Keratinocyte (primary cell): ENCODE measurements at regions not wholly inside any gene's neighbourhood (a gene's known extent, or its start where the extent isn't known, plus 50 kb on each side); places are given as distances from the start of the nearest gene placed in this dataset.

Experiments used
- DNase-seq: peaks from one replicate; pipeline ENCODE4 v3.0.0-alpha.2; 2011; ENCODE audit warnings: low read depth, missing footprints, low spot score
- FAIRE-seq: peaks from 2 replicates; lab custom pipeline; 2011; peaks lifted over from hg19 to GRCh38; lab: Jason Lieb, UNC
- H2AFZ ChIP-seq: 2 replicates; pipeline ENCODE4 v1.6.0; 2012; ENCODE audit warnings: low read length, control low read depth, inconsistent platforms; ENCODE audit not compliant: control insufficient read depth
- H3K27ac ChIP-seq: 2 replicates; pipeline ENCODE4 v1.5.1; 2011; ENCODE audit warnings: low read length; ENCODE audit not compliant: control insufficient read depth, insufficient read depth
- H3K27me3 ChIP-seq: 3 replicates; pipeline ENCODE4 v1.6.0; 2011; ENCODE audit warnings: low read length; ENCODE audit not compliant: control insufficient read depth, insufficient read depth; ENCODE audit errors: extremely low read depth
- H3K36me3 ChIP-seq, 2 experiments: 2 replicates in 1 of 2; 3 replicates in 1 of 2; pipeline ENCODE4 v1.5.1; 2011; ENCODE audit warnings: low read length in 2 of 2, mild to moderate bottlenecking in 1 of 2; ENCODE audit not compliant: control insufficient read depth in 2 of 2, insufficient read depth in 2 of 2; ENCODE audit errors: extremely low read depth in 1 of 2
- H3K4me1 ChIP-seq: 3 replicates; pipeline ENCODE4 v1.5.1; 2011; ENCODE audit warnings: low read length; ENCODE audit not compliant: control insufficient read depth, insufficient read depth; ENCODE audit errors: extremely low read depth
- H3K4me2 ChIP-seq: 3 replicates; pipeline ENCODE4 v1.6.0; 2011; ENCODE audit warnings: low read depth, low read length; ENCODE audit not compliant: control insufficient read depth, insufficient read depth; ENCODE audit errors: extremely low read depth
- H3K4me3 ChIP-seq, 3 experiments: fragments of 200-600 bp in 1 of 3; sonication (generic) in 1 of 3; 2 replicates in 2 of 3; 3 replicates in 1 of 3; pipeline ENCODE4 v1.5.1; 2011 to 2016; ENCODE audit warnings: low read length in 3 of 3, mild to moderate bottlenecking in 3 of 3, control low read depth in 2 of 3, inconsistent platforms in 1 of 3, low read depth in 1 of 3, mixed read lengths in 1 of 3, mixed run types in 1 of 3, moderate library complexity in 1 of 3; ENCODE audit not compliant: control insufficient read depth in 2 of 3, insufficient read depth in 2 of 3; ENCODE audit errors: extremely low read depth in 1 of 3
- H3K79me2 ChIP-seq: 2 replicates; pipeline ENCODE4 v1.6.0; 2012; ENCODE audit warnings: low read length; ENCODE audit not compliant: control insufficient read depth, insufficient read depth
- H3K9ac ChIP-seq: 3 replicates; pipeline ENCODE4 v1.6.0; 2011; ENCODE audit warnings: low read length; ENCODE audit not compliant: control insufficient read depth, insufficient read depth; ENCODE audit errors: extremely low read depth
- H3K9me1 ChIP-seq: 3 replicates; pipeline ENCODE4 v1.6.0; 2011; ENCODE audit warnings: low read length; ENCODE audit not compliant: control insufficient read depth, insufficient read depth; ENCODE audit errors: extremely low read depth
- H3K9me3 ChIP-seq: 2 replicates; pipeline ENCODE4 v1.5.1; 2012; ENCODE audit warnings: low read depth, low read length; ENCODE audit not compliant: control insufficient read depth
- H4K20me1 ChIP-seq: 3 replicates; pipeline ENCODE4 v1.6.0; 2011; ENCODE audit warnings: low read length; ENCODE audit not compliant: control insufficient read depth, insufficient read depth; ENCODE audit errors: extremely low read depth
- CTCF ChIP-seq, 3 experiments: IDR thresholded peaks in 1 of 3; conservative IDR thresholded peaks in 1 of 3; optimal IDR thresholded peaks in 1 of 3; 2 replicates in 2 of 3; 3 replicates in 1 of 3; pipeline versions ENCODE3 to v1.5.1; 2011; ENCODE audit warnings: low read length in 3 of 3, mild to moderate bottlenecking in 3 of 3, moderate library complexity in 2 of 3, control low read depth in 1 of 3, inconsistent platforms in 1 of 3; ENCODE audit not compliant: insufficient read depth in 2 of 3; ENCODE audit errors: extremely low read depth in 1 of 3
- EZH2 ChIP-seq: IDR thresholded peaks from one replicate; pipeline ENCODE4 v1.6.1; 2012; ENCODE audit warnings: inconsistent platforms, mild to moderate bottlenecking, low read length, moderate library complexity
- dilution Hi-C: fragments of 300-500 bp; cut with MboI; formaldehyde crosslinking; loops from one replicate; pipeline ENCODE4 v1.7.0; 2020; ENCODE audit warnings: low sequenced_read_pairs; ENCODE audit not compliant: extremely low pct_ligation_motif_present

DNA sequence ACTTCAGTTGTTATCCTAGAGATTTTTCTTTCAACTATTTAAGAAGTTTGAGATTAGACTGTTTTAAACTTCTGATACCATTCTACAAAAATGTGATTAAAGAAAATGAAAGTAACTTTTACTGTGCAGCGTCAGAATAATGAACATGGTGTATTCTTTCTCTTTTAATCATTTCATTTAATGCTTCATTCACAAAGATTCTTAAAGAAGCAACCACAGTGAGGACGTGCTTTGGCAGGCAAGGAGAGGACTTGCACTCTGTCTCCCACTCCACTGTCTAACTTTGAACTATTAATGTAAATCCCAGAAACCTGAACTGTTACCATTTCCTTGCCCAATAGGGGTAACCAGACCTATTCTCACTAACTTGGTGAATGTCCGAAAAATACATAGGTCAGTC is 137.0 kb downstream of the KCNRG start:
- Histone ChIP-seq H3K79me2 (no peaks in the 10 kb centered on the region), H3K9me3 (no peaks in the 10 kb centered on the region), H2AFZ (no peak overlapping the region), H4K20me1 (no peaks in the 10 kb centered on the region), H3K4me3 (no peak overlapping the region), H3K27me3 (peaks cover 3% of the 10 kb centered on the region), H3K9ac (no peak overlapping the region), H3K36me3 (no peaks in the 10 kb centered on the region), H3K9me1 (no peaks in the 10 kb centered on the region), H3K27ac (no peak overlapping the region), H3K4me2 (no peak overlapping the region), H3K4me1 (no peaks in the 10 kb centered on the region)
- no peak for DNase-seq
- dilution Hi-C loops = no loop called here
- no peak for FAIRE-seq
- no peak for TF ChIP-seq CTCF (optimal IDR thresholded peaks at IDR 0.05 in 1 of 3, IDR thresholded peaks at IDR 0.05 in 1 of 3, conservative IDR thresholded peaks at IDR 0.05 in 1 of 3; ENCODE audit: extremely low read depth in 1 of 3, insufficient read depth in 2 of 3, low read length in 3 of 3)
- no peak for TF ChIP-seq EZH2

DNA sequence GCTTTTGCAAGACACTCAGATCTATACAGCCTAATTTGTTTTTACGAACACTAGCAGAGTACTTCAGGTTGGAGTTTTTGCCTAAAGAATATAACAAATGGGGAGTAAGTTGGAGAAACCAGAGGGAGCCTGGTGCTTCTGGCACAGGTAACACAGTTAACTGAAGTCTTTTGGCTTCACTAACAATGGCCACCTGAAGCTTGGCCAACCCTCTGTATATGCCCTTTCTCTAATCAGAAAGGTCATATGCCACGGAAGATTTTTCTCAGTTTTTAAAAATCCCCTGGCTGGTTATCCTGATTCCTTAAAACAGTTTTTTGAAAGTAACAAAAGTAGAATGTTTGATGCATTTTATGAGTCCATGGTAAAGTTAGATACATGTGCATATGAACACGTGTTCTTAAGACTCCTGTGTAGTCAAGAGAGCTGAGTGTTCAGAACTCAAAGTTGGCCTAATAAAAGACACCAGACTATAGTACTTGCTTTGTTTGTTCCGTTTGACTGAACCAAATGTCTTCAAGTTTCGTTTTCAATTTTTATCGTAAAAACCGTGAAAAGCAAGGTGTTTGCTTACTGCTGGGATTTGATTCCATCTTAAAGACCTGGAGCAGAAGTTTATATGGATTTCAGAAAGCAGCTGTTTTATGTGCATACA is 137.5 kb downstream of the KCNRG start:
- Histone ChIP-seq H3K79me2 (no peaks in the 10 kb centered on the region), H3K27me3 (peaks cover 3% of the 10 kb centered on the region), H3K9me1 (no peaks in the 10 kb centered on the region), H3K36me3 (no peaks in the 10 kb centered on the region), H3K9me3 (no peaks in the 10 kb centered on the region), H3K4me3 (no peak overlapping the region), H4K20me1 (no peaks in the 10 kb centered on the region), H3K4me1 (no peaks in the 10 kb centered on the region), H3K4me2 (no peak overlapping the region), H3K27ac (no peak overlapping the region), H2AFZ (no peak overlapping the region), H3K9ac (no peak overlapping the region)
- FAIRE-seq = no peak
- no peak for TF ChIP-seq EZH2
- TF ChIP-seq CTCF (optimal IDR thresholded peaks at IDR 0.05 in 1 of 3, IDR thresholded peaks at IDR 0.05 in 1 of 3, conservative IDR thresholded peaks at IDR 0.05 in 1 of 3; ENCODE audit: extremely low read depth in 1 of 3, insufficient read depth in 2 of 3, low read length in 3 of 3) = no peak
- dilution Hi-C loops = no loop called here
- DNase-seq = no peak
